IMR-90 (cell line): ENCODE measurements at regions not wholly inside any gene's neighbourhood (a gene's known extent, or its start where the extent isn't known, plus 50 kb on each side); places are given as distances from the start of the nearest gene placed in this dataset.

ENCODE experiments used
- ATAC-seq: fragments of 200-7000 bp; cut with Tn5 transposase; 2 replicates; pipeline ENCODE4 v1.9.1; 2020; ENCODE audit warnings: low read depth, mild to moderate bottlenecking, moderate library complexity
- BruUV-seq: library from RNA; stranded (reverse); fragments of 400-500 nt; replicated peaks from 2 replicates; lab custom pipeline; 2021; lab: Mats Ljungman, UMichigan
- CTCF ChIA-PET: fragments of 300-600 bp; formaldehyde crosslinking; extraction: SDS; loops from one replicate; lab custom pipeline; 2021; ENCODE audit warnings: antibody characterized with exemption; lab: Yijun Ruan, JAX
- POLR2A ChIA-PET: fragments of 300-600 bp; sonication (Branson Sonifier 250); formaldehyde crosslinking; loops from one replicate; lab custom pipeline; 2022; ENCODE audit warnings: antibody characterized with exemption; ENCODE audit not compliant: unreplicated experiment; lab: Charles Lee
- DNase-seq: peaks from one replicate; pipeline ENCODE4 v3.0.0; 2013
- H2AFZ ChIP-seq: replicated peaks from 2 replicates; pipeline ENCODE3; 2013; ENCODE audit warnings: low read length, mild to moderate bottlenecking; ENCODE audit not compliant: poor library complexity
- H2AK5ac ChIP-seq: 2 replicates; pipeline ENCODE4 v1.6.1; 2013; ENCODE audit warnings: low read depth, low read length, inconsistent platforms
- H2AK9ac ChIP-seq: replicated peaks from 2 replicates; pipeline ENCODE3; 2013; ENCODE audit warnings: mild to moderate bottlenecking, low read depth, low read length, moderate library complexity; ENCODE audit not compliant: poor library complexity
- H2BK120ac ChIP-seq: 2 replicates; pipeline ENCODE4 v1.6.1; 2013; ENCODE audit warnings: low read depth, low read length, inconsistent platforms
- H2BK15ac ChIP-seq: 3 replicates; pipeline ENCODE4 v1.6.1; 2013; ENCODE audit warnings: low read depth, low read length, inconsistent platforms
- H2BK20ac ChIP-seq: 2 replicates; pipeline ENCODE4 v1.6.1; 2013; ENCODE audit warnings: low read depth, mild to moderate bottlenecking, inconsistent platforms, low read length, moderate library complexity
- H2BK5ac ChIP-seq: 2 replicates; pipeline ENCODE4 v1.6.1; 2013; ENCODE audit warnings: mild to moderate bottlenecking, low read depth, low read length, inconsistent platforms; ENCODE audit not compliant: poor library complexity, severe bottlenecking
- H3K14ac ChIP-seq: replicated peaks from 2 replicates; pipeline ENCODE4 v1.6.1; 2013; ENCODE audit warnings: low read depth, low read length, inconsistent platforms
- H3K18ac ChIP-seq: 2 replicates; pipeline ENCODE4 v1.6.1; 2013; ENCODE audit warnings: low read depth, low read length, control low read depth
- H3K23ac ChIP-seq: 2 replicates; pipeline ENCODE4 v1.6.1; 2013; ENCODE audit warnings: low read depth, low read length, inconsistent platforms
- H3K27ac ChIP-seq: 2 replicates; pipeline ENCODE4 v1.5.1; 2013; ENCODE audit warnings: mild to moderate bottlenecking, control low read depth, low read length; ENCODE audit not compliant: insufficient read depth
- H3K27me3 ChIP-seq: 2 replicates; pipeline ENCODE4 v1.6.1; 2013; ENCODE audit warnings: low read length; ENCODE audit not compliant: control insufficient read depth, insufficient read depth
- H3K36me3 ChIP-seq: 2 replicates; pipeline ENCODE4 v1.6.1; 2013; ENCODE audit warnings: low read length, mixed read lengths; ENCODE audit not compliant: control insufficient read depth, insufficient read depth
- H3K4ac ChIP-seq: 2 replicates; pipeline ENCODE4 v1.6.1; 2013; ENCODE audit warnings: low read depth, low read length, inconsistent platforms
- H3K4me1 ChIP-seq: 2 replicates; pipeline ENCODE4 v1.6.1; 2013; ENCODE audit warnings: low read length, mixed read lengths; ENCODE audit not compliant: control insufficient read depth, insufficient read depth
- H3K4me2 ChIP-seq: 2 replicates; pipeline ENCODE4 v1.6.1; 2013; ENCODE audit warnings: low read depth, mild to moderate bottlenecking, control low read depth, low read length, moderate library complexity
- H3K4me3 ChIP-seq: 2 replicates; pipeline ENCODE4 v1.5.1; 2013; ENCODE audit warnings: low read depth, mild to moderate bottlenecking, control low read depth, low read length, moderate library complexity; ENCODE audit not compliant: insufficient read depth
- H3K56ac ChIP-seq: 2 replicates; pipeline ENCODE4 v1.6.1; 2013; ENCODE audit warnings: low read length, inconsistent platforms; ENCODE audit not compliant: insufficient read depth; ENCODE audit errors: extremely low read depth
- H3K79me1 ChIP-seq, 2 experiments: 2 replicates each; pipeline ENCODE4 v1.6.1; 2013; ENCODE audit warnings: low read length in 2 of 2, inconsistent platforms in 1 of 2, low read depth in 1 of 2
- H3K9ac ChIP-seq: 2 replicates; pipeline ENCODE4 v1.6.1; 2013; ENCODE audit warnings: low read depth, low read length, control low read depth
- H3K9me1 ChIP-seq: 2 replicates; pipeline ENCODE4 v1.6.1; 2013; ENCODE audit warnings: low read length, inconsistent platforms; ENCODE audit not compliant: insufficient read depth
- H3K9me3 ChIP-seq: 2 replicates; pipeline ENCODE4 v1.6.1; 2013; ENCODE audit warnings: low read length; ENCODE audit not compliant: control insufficient read depth, insufficient read depth
- H4K20me1 ChIP-seq: 2 replicates; pipeline ENCODE4 v1.6.1; 2013; ENCODE audit warnings: low read length, inconsistent platforms; ENCODE audit not compliant: insufficient read depth
- H4K5ac ChIP-seq: 2 replicates; pipeline ENCODE4 v1.6.1; 2013; ENCODE audit warnings: mild to moderate bottlenecking, low read depth, low read length, control low read depth
- H4K8ac ChIP-seq, 2 experiments: 2 replicates each; pipeline ENCODE4 v1.6.1; 2013; ENCODE audit warnings: low read depth in 2 of 2, low read length in 2 of 2, control low read depth in 1 of 2, inconsistent platforms in 1 of 2
- H4K91ac ChIP-seq: 2 replicates; pipeline ENCODE4 v1.6.1; 2013; ENCODE audit warnings: low read depth, low read length, inconsistent platforms; ENCODE audit not compliant: insufficient read depth
- CTCF ChIP-seq: conservative IDR thresholded peaks from 2 replicates; pipeline ENCODE4 v1.5.1; 2012; ENCODE audit warnings: mild to moderate bottlenecking, low read depth, low read length, improper control_type of control experiment
- WGBS, 2 experiments: methylation state at CpG; one replicate each; pipeline versions ENCODE4 v1.1.5 to v1.1.7; 2013; ENCODE audit warnings: missing lambda C conversion rate in 2 of 2; ENCODE audit not compliant: insufficient read length in 1 of 2; ENCODE audit errors: extremely low coverage in 2 of 2; 5-methylcytosine and 5-hydroxymethylcytosine counted together
- dilution Hi-C: fragments of 300-500 bp; cut with HindIII; formaldehyde crosslinking; loops from one replicate; pipeline ENCODE4 v1.14.3; 2018; ENCODE audit warnings: low sequenced_read_pairs; ENCODE audit not compliant: unreplicated experiment
- in situ Hi-C: fragments of 300-500 bp; cut with MboI; formaldehyde crosslinking; loops from 3 replicates; pipeline ENCODE4 v1.14.3; 2019; ENCODE audit warnings: low sequenced_read_pairs, inconsistent platforms, mixed read lengths
- intact Hi-C: fragments of 100-400 bp; cut with micrococcal nuclease; formaldehyde crosslinking; loops from 2 replicates; pipeline ENCODE4 v1.10.0; 2022

- Histone ChIP-seq H3K4me3 (no peak overlapping the region), H3K56ac (no peak overlapping the region), H3K18ac (no peak overlapping the region), H2AK9ac (no peak overlapping the region), H4K20me1 (no peaks in the 10 kb centered on the region), H3K9me3 (peaks cover 3% of the 10 kb centered on the region; the same call in 1 of the 2 replicates), H2AFZ (no peak overlapping the region), H4K91ac (no peak overlapping the region), H3K4me1 (no peaks in the 10 kb centered on the region), H3K4me2 (peak overlapping the region; percentile 44; the same call in 1 of the 2 replicates), H3K27ac (no peak overlapping the region), H3K36me3 (no peaks in the 10 kb centered on the region), H4K8ac (no peak overlapping the region), H2BK15ac (no peak overlapping the region), H2BK5ac (no peak overlapping the region), H3K79me1 (no peaks in the 10 kb centered on the region), H2BK20ac (no peak overlapping the region), H4K5ac (no peak overlapping the region), H3K27me3 (no peaks in the 10 kb centered on the region), H3K23ac (no peak overlapping the region), H2AK5ac (no peak overlapping the region), H3K9ac (no peak overlapping the region), H2BK120ac (no peak overlapping the region), H3K9me1 (no peaks in the 10 kb centered on the region), H3K14ac (no peak overlapping the region), H3K4ac (no peak overlapping the region)
- POLR2A ChIA-PET: no interaction called here
- no peak for TF ChIP-seq CTCF
- no TSS peak for BruUV-seq
- no CpG with 5 or more reads among the region's 1 CpG for WGBS, 2 experiments
- CTCF ChIA-PET: no interaction called here
- dilution Hi-C loops: no loop called here
- ATAC-seq (peak; percentile 21), DNase-seq (peak; percentile 4)
- in situ Hi-C loops: no loop called here
- intact Hi-C loops: no loop called here
These were observed 328.4 kb downstream of the PLA2G4A start for GRCh38 chr1:187157115-187157514.
